ENCODE measurements at regions not wholly inside any gene's neighbourhood (a gene's known extent, or its start where the extent isn't known, plus 50 kb on each side); places are given as distances from the start of the nearest gene placed in this dataset.

- Histone ChIP-seq H3K4me3 (ENCODE audit: low read length in 3 of 3) (no peak overlapping the region), H3K4me1 (ENCODE audit: control insufficient read depth in 2 of 3, insufficient read depth in 2 of 3, low read depth in 1 of 3, low read length in 3 of 3) (no peaks in the 10 kb centered on the region), H3K36me3 (ENCODE audit: control insufficient read depth in 2 of 3, insufficient read depth in 3 of 3, low read length in 3 of 3) (no peaks in the 10 kb centered on the region), H3K9me3 (ENCODE audit: control insufficient read depth in 2 of 3, insufficient read depth in 1 of 3, low read length in 3 of 3) (no peaks in the 10 kb centered on the region), H3K9ac (ENCODE audit: low read length in 3 of 3) (no peak overlapping the region), H3K27me3 (ENCODE audit: control insufficient read depth, insufficient read depth, low read length) (no peaks in the 10 kb centered on the region), H3K27ac (ENCODE audit: low read depth in 2 of 2, low read length in 2 of 2) (no peak overlapping the region)
- DNase-seq: peak in 1 of 5 donors; percentile 21
- TF ChIP-seq, protein P1, sequence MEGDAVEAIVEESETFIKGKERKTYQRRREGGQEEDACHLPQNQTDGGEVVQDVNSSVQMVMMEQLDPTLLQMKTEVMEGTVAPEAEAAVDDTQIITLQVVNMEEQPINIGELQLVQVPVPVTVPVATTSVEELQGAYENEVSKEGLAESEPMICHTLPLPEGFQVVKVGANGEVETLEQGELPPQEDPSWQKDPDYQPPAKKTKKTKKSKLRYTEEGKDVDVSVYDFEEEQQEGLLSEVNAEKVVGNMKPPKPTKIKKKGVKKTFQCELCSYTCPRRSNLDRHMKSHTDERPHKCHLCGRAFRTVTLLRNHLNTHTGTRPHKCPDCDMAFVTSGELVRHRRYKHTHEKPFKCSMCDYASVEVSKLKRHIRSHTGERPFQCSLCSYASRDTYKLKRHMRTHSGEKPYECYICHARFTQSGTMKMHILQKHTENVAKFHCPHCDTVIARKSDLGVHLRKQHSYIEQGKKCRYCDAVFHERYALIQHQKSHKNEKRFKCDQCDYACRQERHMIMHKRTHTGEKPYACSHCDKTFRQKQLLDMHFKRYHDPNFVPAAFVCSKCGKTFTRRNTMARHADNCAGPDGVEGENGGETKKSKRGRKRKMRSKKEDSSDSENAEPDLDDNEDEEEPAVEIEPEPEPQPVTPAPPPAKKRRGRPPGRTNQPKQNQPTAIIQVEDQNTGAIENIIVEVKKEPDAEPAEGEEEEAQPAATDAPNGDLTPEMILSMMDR (IDR thresholded peaks at IDR 0.05; ENCODE audit: borderline replicate concordance, extremely low read depth, insufficient read depth): no peak
- intact Hi-C loops (cut with DNase I): no loop called here
- FAIRE-seq: no peak
These were observed 631.8 kb upstream of the CELF2 start for GRCh38 chr10:10385831-10386230.

- no peaks in the 10 kb centered on the region for H3K9me3 ChIP-seq (ENCODE audit: control insufficient read depth in 2 of 3, insufficient read depth in 1 of 3, low read length in 3 of 3)
- TF ChIP-seq, protein P1 (IDR thresholded peaks at IDR 0.05; ENCODE audit: borderline replicate concordance, extremely low read depth, insufficient read depth): no peak
- DNase-seq (no peak), FAIRE-seq (no peak)
- H3K36me3 ChIP-seq (ENCODE audit: control insufficient read depth in 2 of 3, insufficient read depth in 3 of 3, low read length in 3 of 3): no peaks in the 10 kb centered on the region
- H3K27me3 ChIP-seq (ENCODE audit: control insufficient read depth, insufficient read depth, low read length): no peaks in the 10 kb centered on the region
- no peaks in the 10 kb centered on the region for H3K4me1 ChIP-seq (ENCODE audit: control insufficient read depth in 2 of 3, insufficient read depth in 2 of 3, low read depth in 1 of 3, low read length in 3 of 3)
- no peak overlapping the region for H3K9ac ChIP-seq (ENCODE audit: low read length in 3 of 3)
- no peak overlapping the region for H3K4me3 ChIP-seq (ENCODE audit: low read length in 3 of 3)
- no peak overlapping the region for H3K27ac ChIP-seq (ENCODE audit: low read depth in 2 of 2, low read length in 2 of 2)
- intact Hi-C loops (cut with DNase I): no loop called here
These were observed 628.5 kb upstream of the CELF2 start for GRCh38 chr10:10389182-10389581.

- no peaks in the 10 kb centered on the region for H3K27me3 ChIP-seq (ENCODE audit: control insufficient read depth, insufficient read depth, low read length)
- H3K4me3 ChIP-seq (ENCODE audit: low read length in 3 of 3): no peak overlapping the region
- no peak for FAIRE-seq
- no peaks in the 10 kb centered on the region for H3K36me3 ChIP-seq (ENCODE audit: control insufficient read depth in 2 of 3, insufficient read depth in 3 of 3, low read length in 3 of 3)
- H3K9ac ChIP-seq (ENCODE audit: low read length in 3 of 3): no peak overlapping the region
- TF ChIP-seq, protein P1 (IDR thresholded peaks at IDR 0.05; ENCODE audit: borderline replicate concordance, extremely low read depth, insufficient read depth): no peak
- no peak overlapping the region for H3K27ac ChIP-seq (ENCODE audit: low read depth in 2 of 2, low read length in 2 of 2)
- H3K9me3 ChIP-seq (ENCODE audit: control insufficient read depth in 2 of 3, insufficient read depth in 1 of 3, low read length in 3 of 3): no peaks in the 10 kb centered on the region
- no peak for DNase-seq
- no peaks in the 10 kb centered on the region for H3K4me1 ChIP-seq (ENCODE audit: control insufficient read depth in 2 of 3, insufficient read depth in 2 of 3, low read depth in 1 of 3, low read length in 3 of 3)
- intact Hi-C loops (cut with DNase I): no loop called here
These were observed 625.2 kb upstream of the CELF2 start for GRCh38 chr10:10392511-10392910.

DNA sequence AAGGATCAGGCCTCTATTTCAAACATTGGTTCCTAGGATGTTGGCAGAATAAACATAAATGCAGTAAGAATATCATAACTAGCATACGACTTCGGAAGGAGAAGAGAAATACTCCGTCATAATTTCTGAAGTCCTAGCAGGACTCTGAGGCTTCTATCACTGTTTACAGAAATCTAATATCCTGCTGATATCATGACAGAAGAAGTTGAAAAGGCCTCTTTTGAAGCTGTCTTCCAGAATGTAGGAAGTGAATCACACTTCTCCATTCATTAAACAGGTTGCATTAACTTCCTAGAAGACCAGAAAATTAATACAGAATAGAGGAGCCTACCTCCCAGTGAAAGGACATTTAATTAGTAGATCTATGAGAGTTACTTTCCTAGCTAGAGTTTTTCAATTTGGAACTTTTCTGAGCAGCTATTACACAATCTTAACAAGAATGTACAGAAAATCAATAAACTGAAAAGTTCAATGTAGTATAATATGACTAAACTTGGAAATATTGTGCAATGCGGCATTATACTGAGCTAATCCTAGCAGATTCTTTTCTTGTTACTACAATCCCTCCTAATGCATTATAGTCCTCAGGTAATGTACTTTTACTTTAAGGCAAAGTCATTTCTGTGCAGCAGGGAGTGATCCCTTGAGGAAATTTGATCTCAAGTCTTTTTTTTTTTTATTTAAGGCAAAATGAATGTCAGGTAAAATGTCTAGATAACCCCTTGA, 622.6 kb upstream of the CELF2 start:
- H3K27ac ChIP-seq (ENCODE audit: low read depth in 2 of 2, low read length in 2 of 2): no peak overlapping the region
- no peaks in the 10 kb centered on the region for H3K27me3 ChIP-seq (ENCODE audit: control insufficient read depth, insufficient read depth, low read length)
- no peaks in the 10 kb centered on the region for H3K36me3 ChIP-seq (ENCODE audit: control insufficient read depth in 2 of 3, insufficient read depth in 3 of 3, low read length in 3 of 3)
- H3K9me3 ChIP-seq (ENCODE audit: control insufficient read depth in 2 of 3, insufficient read depth in 1 of 3, low read length in 3 of 3): no peaks in the 10 kb centered on the region
- TF ChIP-seq, protein P1 (IDR thresholded peaks at IDR 0.05; ENCODE audit: borderline replicate concordance, extremely low read depth, insufficient read depth): no peak
- no peak overlapping the region for H3K4me3 ChIP-seq (ENCODE audit: low read length in 3 of 3)
- no peak for FAIRE-seq
- intact Hi-C loops (cut with DNase I): no loop called here
- no peaks in the 10 kb centered on the region for H3K4me1 ChIP-seq (ENCODE audit: control insufficient read depth in 2 of 3, insufficient read depth in 2 of 3, low read depth in 1 of 3, low read length in 3 of 3)
- no peak overlapping the region for H3K9ac ChIP-seq (ENCODE audit: low read length in 3 of 3)
- DNase-seq: no peak

Measured in kidney (tissue), 13 donors.